GM12872 (cell line): ENCODE measurements at regions not wholly inside any gene's neighbourhood (a gene's known extent, or its start where the extent isn't known, plus 50 kb on each side); places are given as distances from the start of the nearest gene placed in this dataset.

Source experiments
- TF ChIP-seq, protein P1 (sequence below): IDR thresholded peaks from 3 replicates; pipeline ENCODE4 v1.5.1; 2011; ENCODE audit warnings: low read depth, mild to moderate bottlenecking, low read length, moderate library complexity; ENCODE audit not compliant: insufficient read depth

DNA sequence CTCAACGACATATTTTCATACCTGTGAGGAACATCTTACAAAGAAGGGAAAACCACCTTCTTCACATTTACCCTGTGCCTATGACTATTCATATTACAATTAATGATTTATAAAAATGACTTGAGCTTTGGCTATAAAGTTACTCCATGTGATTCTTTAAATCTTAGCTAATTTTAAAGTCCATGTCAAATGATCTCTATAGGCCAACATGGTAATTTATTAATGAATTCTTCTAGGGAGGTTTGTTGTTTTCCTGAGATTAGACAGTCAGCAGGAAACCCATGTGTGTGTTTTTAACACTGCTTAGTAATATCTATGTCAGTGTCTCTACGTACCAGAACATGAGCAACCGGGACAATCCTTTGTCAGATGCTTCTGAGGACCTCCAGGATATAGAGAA is 307.3 kb downstream of the IPMK start:
- TF ChIP-seq, protein P1, sequence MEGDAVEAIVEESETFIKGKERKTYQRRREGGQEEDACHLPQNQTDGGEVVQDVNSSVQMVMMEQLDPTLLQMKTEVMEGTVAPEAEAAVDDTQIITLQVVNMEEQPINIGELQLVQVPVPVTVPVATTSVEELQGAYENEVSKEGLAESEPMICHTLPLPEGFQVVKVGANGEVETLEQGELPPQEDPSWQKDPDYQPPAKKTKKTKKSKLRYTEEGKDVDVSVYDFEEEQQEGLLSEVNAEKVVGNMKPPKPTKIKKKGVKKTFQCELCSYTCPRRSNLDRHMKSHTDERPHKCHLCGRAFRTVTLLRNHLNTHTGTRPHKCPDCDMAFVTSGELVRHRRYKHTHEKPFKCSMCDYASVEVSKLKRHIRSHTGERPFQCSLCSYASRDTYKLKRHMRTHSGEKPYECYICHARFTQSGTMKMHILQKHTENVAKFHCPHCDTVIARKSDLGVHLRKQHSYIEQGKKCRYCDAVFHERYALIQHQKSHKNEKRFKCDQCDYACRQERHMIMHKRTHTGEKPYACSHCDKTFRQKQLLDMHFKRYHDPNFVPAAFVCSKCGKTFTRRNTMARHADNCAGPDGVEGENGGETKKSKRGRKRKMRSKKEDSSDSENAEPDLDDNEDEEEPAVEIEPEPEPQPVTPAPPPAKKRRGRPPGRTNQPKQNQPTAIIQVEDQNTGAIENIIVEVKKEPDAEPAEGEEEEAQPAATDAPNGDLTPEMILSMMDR: no peak

DNA sequence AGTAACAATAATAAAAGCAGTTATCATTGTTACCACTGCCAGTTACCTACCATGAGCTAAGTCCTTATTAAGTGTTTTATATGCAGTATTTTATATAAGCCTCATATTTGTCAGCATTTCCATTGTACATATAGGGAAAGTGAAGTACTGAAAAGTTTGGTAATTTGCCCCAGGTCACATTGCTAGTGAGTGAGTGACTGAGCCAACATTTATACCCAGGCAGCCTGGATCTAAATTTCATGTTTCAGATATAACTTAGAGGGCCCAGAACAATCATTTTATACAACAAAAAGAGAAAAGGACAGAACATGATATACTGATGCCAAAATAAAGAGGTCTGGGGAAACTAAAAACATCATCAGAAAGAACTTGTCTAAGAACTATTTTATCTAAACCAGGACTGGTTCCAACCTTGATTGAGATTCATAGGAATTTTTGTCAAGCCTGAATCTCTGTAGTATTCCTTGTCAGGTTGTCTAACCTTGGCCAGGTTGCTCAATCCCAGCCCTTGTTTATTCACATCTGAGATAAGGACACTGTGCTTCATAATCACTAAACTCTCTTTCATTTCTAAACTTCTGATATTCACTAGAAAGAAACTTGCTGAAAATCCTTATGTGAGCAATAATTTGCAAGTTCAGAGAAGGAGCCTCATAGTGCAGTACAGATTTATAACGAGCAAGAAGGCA is 308.2 kb downstream of the IPMK start:
- TF ChIP-seq, protein P1: no peak

DNA sequence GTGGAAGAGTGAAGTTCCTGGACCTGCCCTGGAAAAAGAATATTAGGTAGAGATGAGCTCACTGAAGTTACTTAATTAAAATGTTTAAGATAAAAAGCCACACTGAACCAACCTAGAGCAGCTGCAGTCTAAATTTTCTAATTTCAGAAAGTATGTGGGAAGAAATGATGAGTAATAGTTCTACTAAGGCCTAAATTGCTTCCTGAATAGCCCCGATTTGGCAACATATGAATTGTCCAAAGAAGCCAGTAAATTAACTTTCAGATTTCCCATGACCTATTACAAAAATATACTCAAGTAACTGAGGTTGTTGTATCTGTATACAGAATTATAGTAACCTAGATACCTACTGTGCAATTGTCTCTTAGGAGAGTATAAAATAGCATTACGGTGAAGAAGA is 312.6 kb downstream of the IPMK start:
- TF ChIP-seq, protein P1: no peak

DNA sequence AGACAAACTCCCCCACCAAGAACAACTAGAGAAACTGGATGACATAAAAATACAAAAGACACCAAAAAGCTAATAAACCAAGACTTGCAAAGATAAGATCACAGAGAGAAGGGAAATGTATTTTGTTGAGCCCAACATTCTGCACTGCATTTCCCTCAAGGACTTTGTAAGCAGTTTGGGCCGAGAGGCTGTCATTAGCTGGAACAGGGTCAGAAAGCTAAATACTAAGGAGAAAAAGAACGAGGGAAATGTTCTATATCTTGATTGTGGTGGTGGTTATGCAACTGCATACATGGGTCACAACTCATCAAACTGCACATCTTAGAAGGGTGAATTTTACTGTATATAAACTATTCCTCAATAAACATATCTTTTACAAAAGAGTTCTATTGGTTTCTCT is 315.0 kb downstream of the IPMK start:
- TF ChIP-seq, protein P1: no peak

DNA sequence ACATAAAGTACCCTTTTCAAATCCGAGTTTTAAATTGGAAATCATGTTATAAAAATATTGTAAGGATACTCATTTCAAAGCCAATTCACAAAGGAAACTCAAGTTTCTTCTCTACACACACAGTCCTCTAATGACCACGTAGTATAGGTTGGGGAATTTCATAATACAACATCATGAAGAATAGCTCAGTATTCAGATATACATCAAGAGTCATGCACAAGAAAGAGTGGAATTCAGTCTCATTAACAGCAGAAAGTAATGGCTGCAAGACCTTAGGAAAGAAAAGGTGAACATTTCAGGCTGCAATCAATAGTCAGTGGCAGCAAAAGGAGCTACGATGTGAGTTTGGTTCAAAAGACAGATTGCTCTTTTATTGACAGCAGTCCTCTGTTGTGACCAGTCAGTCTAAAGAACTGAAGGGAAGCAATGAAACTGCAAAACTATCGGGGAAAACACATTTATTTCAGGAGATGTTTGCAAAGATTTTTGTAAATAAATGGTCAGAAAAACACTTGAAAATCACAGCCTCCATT is 317.2 kb downstream of the IPMK start:
- TF ChIP-seq, protein P1: no peak

DNA sequence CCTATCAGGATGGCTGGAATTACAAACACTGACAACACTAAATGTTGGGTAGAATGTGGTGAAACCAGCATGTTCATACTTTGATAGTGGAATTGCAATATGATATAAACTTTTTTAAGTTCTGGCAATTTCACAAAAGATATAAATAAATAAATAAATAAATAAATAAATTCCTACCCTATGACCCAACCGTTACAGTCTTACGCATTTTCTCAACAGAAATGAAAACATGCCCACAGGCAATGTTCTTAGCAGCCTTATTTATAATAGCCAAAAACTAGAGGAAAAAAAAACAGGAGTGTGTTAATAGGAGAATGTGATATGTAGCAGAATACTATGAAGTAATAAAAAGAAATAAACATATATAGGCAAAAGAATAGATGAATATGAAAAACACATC is 318.9 kb downstream of the IPMK start:
- TF ChIP-seq, protein P1: no peak

DNA sequence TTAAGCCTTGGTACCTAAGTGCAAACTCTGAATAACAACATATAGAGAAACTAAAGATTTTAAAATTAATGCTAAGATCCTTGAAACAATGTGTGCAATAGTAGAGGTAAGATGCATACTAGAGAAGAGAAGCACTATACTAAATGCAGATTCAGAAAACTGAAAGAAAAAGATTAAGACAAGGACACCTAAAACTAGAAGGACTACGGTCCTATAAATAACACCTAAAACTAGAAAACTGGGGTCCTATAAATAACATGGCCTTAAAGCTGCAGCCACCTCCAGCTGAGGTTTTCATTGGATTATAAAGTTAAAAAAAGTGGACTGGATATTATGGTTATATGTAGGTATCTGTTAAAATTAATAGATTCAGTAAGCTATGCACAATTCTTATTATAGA is 320.9 kb downstream of the IPMK start:
- TF ChIP-seq, protein P1: no peak
